Lung (tissue), 11 donors: ENCODE measurements at regions not wholly inside any gene's neighbourhood (a gene's known extent, or its start where the extent isn't known, plus 50 kb on each side); places are given as distances from the start of the nearest gene placed in this dataset.

ENCODE experiments used
- ATAC-seq: fragments of 200-7000 bp; cut with Tn5 transposase; one replicate; pipeline ENCODE4 v1.9.1; 2020; ENCODE audit warnings: moderate number of reproducible peaks; ENCODE audit not compliant: insufficient read depth, low FRiP score
- DNase-seq, 3 donors: peaks; one replicate each; pipeline ENCODE4 v3.0.0-alpha.2; 2013 to 2017
- H3K27ac ChIP-seq, 2 donors: one replicate each; pipeline ENCODE4 v1.5.1; 2013; ENCODE audit warnings: mild to moderate bottlenecking in 2 of 2, moderate library complexity in 2 of 2, control low read depth in 1 of 2, inconsistent platforms in 1 of 2, low read depth in 1 of 2, low read length in 1 of 2
- H3K27me3 ChIP-seq, 3 donors: one replicate each; pipeline ENCODE4 v1.5.1; 2013; ENCODE audit warnings: low read length in 2 of 3; ENCODE audit not compliant: control insufficient read depth in 3 of 3, insufficient read depth in 3 of 3
- H3K36me3 ChIP-seq, 4 donors: one replicate each; pipeline ENCODE4 v1.5.1; 2013; ENCODE audit warnings: low read length in 4 of 4, mild to moderate bottlenecking in 1 of 4, moderate library complexity in 1 of 4; ENCODE audit not compliant: control insufficient read depth in 4 of 4, insufficient read depth in 4 of 4
- H3K4me1 ChIP-seq, 5 donors: one replicate each; pipeline ENCODE4 v1.5.1; 2013; ENCODE audit warnings: low read length in 5 of 5, mild to moderate bottlenecking in 2 of 5, moderate library complexity in 1 of 5; ENCODE audit not compliant: control insufficient read depth in 5 of 5, insufficient read depth in 5 of 5
- H3K4me3 ChIP-seq: one replicate; pipeline ENCODE4 v1.5.1; 2013; ENCODE audit warnings: mild to moderate bottlenecking, control low read depth, moderate library complexity
- H3K9ac ChIP-seq, 2 donors: one replicate each; pipeline ENCODE4 v1.5.1; 2013; ENCODE audit warnings: low read length in 2 of 2, control low read depth in 1 of 2; ENCODE audit not compliant: insufficient read depth in 1 of 2
- H3K9me3 ChIP-seq, 4 donors: one replicate each; pipeline ENCODE4 v1.5.1; 2013; ENCODE audit warnings: low read length in 3 of 4, mild to moderate bottlenecking in 1 of 4, moderate library complexity in 1 of 4; ENCODE audit not compliant: control insufficient read depth in 4 of 4, insufficient read depth in 3 of 4
- WGBS, 2 donors: extraction: QIAGEN DNeasy Blood & Tissue Kit; methylation state at CpG; one replicate each; pipeline ENCODE4 v1.1.7; 2013; 5-methylcytosine and 5-hydroxymethylcytosine counted together
- TF ChIP-seq, protein P1 (sequence below): IDR thresholded peaks from 2 replicates; pipeline ENCODE4 v1.5.1; 2012; ENCODE audit warnings: mild to moderate bottlenecking; ENCODE audit errors: control extremely low read depth, extremely low read depth
- donor health status: control.
- donor health status: control.
- donor health status: Bipolar disorder and iron deficiency.
- donor health status: healthy.
- donor health status: DM: yes; HTN: yes; CAD: no.

- TF ChIP-seq, protein P1, sequence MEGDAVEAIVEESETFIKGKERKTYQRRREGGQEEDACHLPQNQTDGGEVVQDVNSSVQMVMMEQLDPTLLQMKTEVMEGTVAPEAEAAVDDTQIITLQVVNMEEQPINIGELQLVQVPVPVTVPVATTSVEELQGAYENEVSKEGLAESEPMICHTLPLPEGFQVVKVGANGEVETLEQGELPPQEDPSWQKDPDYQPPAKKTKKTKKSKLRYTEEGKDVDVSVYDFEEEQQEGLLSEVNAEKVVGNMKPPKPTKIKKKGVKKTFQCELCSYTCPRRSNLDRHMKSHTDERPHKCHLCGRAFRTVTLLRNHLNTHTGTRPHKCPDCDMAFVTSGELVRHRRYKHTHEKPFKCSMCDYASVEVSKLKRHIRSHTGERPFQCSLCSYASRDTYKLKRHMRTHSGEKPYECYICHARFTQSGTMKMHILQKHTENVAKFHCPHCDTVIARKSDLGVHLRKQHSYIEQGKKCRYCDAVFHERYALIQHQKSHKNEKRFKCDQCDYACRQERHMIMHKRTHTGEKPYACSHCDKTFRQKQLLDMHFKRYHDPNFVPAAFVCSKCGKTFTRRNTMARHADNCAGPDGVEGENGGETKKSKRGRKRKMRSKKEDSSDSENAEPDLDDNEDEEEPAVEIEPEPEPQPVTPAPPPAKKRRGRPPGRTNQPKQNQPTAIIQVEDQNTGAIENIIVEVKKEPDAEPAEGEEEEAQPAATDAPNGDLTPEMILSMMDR = no peak
- DNase-seq (no peak), ATAC-seq (no peak)
- no peak overlapping the region for H3K9ac ChIP-seq
- no peaks in the 10 kb centered on the region for H3K4me1 ChIP-seq
- peaks cover 0 to 4% (median 0%) of the 10 kb centered on the region in 4 donors for H3K9me3 ChIP-seq
- no peaks in the 10 kb centered on the region for H3K36me3 ChIP-seq
- H3K4me3 ChIP-seq = no peak overlapping the region
- no peaks in the 10 kb centered on the region for H3K27me3 ChIP-seq
- H3K27ac ChIP-seq = no peak overlapping the region
Measured at GRCh38 chr16:63922560-63922959, 1199.3 kb downstream of the CDH11 start.

DNA sequence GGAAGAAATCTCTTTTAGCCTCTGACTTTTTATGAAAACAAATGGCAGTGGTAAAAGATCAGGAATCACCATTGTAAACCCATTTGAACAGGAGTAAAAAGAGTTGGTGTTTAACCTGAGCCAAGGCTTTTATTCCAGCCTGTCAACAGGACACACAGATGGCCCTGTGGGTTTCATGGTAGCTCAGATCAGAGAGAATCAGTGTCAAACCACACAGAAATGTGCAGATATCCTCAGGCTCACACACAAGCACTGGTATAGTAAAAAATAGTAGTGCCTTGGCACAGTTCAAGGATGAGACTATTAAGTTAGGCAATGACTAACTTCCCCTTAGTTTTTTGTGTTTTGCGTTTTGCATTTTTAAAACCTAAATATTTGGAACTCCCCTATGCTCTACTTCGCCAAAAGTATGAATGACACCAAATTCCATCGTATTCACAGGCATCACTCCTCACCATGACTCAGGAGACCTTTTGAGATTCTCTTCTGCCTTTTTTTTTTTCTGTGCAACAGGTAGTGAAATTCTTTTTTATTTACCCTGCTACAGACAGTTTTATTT lies 1200.0 kb downstream of the CDH11 start:
- Histone ChIP-seq H3K27ac (no peak overlapping the region), H3K4me1 (no peaks in the 10 kb centered on the region), H3K36me3 (no peaks in the 10 kb centered on the region), H3K9ac (no peak overlapping the region), H3K27me3 (no peaks in the 10 kb centered on the region), H3K4me3 (no peak overlapping the region), H3K9me3 (peaks cover 0 to 4% (median 0%) of the 10 kb centered on the region in 4 donors)
- TF ChIP-seq, protein P1 = no peak
- WGBS, 2 donors = 78 to 83% methylated on average over 3 of the region's 3 CpGs
- DNase-seq (no peak), ATAC-seq (no peak)

DNA sequence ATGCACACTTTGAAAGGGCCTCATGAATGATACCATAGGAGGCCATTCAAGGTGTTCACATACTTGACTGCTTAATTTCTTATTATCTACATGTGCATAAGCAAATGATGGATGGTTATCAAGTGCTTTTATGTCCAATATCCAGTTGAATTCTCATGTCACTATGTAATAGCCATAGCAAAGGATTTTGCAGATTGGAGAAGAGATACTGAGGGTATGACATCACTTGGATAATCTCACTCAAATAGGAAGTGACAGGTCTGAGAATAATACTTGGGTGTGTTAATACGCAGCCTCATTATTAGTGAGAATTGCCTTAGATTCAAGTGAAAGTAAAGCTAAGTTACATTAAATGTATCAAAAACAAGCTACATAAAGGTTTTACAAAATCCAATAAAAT lies 1208.6 kb downstream of the CDH11 start:
- Histone ChIP-seq H3K27ac (no peak overlapping the region), H3K9ac (no peak overlapping the region), H3K4me3 (no peak overlapping the region), H3K4me1 (no peaks in the 10 kb centered on the region), H3K9me3 (no peaks in the 10 kb centered on the region), H3K36me3 (no peaks in the 10 kb centered on the region), H3K27me3 (no peaks in the 10 kb centered on the region)
- WGBS, 2 donors = 90 to 92% methylated on average over 1 of the region's 1 CpG
- TF ChIP-seq, protein P1 = no peak
- ATAC-seq = no peak
- DNase-seq = no peak

- TF ChIP-seq, protein P1 = no peak
- DNase-seq (no peak), ATAC-seq (no peak)
- H3K9ac ChIP-seq = no peak overlapping the region
- H3K9me3 ChIP-seq = peaks cover 0 to 2% (median 0%) of the 10 kb centered on the region in 4 donors
- H3K27ac ChIP-seq = no peak overlapping the region
- no peak overlapping the region for H3K4me3 ChIP-seq
- no peaks in the 10 kb centered on the region for H3K36me3 ChIP-seq
- no peaks in the 10 kb centered on the region for H3K4me1 ChIP-seq
- WGBS, 2 donors = 79 to 83% methylated on average over 2 of the region's 2 CpGs
- H3K27me3 ChIP-seq = no peaks in the 10 kb centered on the region
Measured at GRCh38 chr16:63907251-63907650, 1214.6 kb downstream of the CDH11 start.
